ENCODE measurements at regions not wholly inside any gene's neighbourhood (a gene's known extent, or its start where the extent isn't known, plus 50 kb on each side); places are given as distances from the start of the nearest gene placed in this dataset.

DNA sequence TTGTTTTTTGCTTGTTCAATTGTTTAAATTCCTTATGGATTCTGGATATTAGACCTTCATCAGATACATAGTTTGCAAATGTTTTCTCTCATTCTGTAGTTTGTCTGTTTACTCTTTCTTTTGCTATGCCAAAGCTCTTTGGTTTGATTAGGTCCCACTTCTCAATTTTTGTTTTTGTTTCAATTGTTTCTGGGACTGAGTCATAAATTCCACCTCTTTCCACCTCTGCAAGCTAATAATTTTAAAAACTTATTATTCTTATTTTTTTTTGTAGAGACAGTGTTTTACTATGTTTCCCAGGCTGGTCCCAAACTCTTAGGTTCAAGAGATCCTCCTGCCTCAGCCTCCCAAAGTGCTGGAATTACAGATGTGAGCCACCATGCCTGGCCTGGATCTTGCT, 226.8 kb upstream of the GPRIN3 start:
- TF ChIP-seq CTCF (IDR thresholded peaks at IDR 0.05; ENCODE audit: insufficient read depth, low read length, missing control alignments), result no peak
- ChIA-PET CTCF (no interaction called here), POLR2A (no interaction called here)
- no peak overlapping the region for H3K4me3 ChIP-seq (ENCODE audit: low read depth, low read length)
- no peak for DNase-seq (ENCODE audit: low read depth, low spot score)

DNA sequence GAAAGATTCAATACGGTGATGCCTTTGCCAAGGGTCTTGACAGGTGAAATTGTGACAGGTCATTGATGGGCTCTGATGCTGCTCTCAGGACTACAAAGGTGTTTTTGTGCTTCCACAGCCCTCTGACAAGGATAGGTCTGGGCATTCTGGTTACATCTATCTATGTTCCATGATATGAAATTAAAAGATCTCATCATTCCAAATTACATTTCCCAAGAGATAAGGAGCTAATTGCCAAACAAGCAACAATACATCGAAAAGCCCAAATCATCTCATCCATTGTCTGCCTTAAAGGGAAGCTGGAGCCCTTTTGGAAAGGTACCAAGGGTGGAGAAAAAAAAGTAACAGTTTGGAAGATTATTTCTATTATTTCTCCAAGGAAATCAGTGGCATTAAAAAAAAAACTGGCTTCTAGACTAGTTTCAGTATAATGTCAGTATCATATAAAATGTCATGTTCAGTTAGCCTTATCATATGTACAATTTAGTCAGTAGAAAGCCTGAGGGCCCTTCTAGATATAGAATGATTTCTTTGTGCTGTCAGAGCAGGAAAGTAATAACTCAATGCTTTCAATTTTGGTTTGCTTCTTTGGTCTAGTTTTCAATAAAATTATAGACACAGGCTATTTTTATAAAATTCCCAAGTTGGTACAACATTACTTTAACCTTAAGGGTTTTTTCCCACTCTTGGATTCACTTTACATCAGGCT, 224.5 kb upstream of the GPRIN3 start:
- CTCF ChIA-PET, result no interaction called here
- no peak overlapping the region for H3K4me3 ChIP-seq (ENCODE audit: low read depth, low read length)
- POLR2A ChIA-PET, result no interaction called here
- DNase-seq (ENCODE audit: low read depth, low spot score), result no peak
- no peak for TF ChIP-seq CTCF (IDR thresholded peaks at IDR 0.05; ENCODE audit: insufficient read depth, low read length, missing control alignments)

GRCh38 chr4:89528526-89529133, 221.0 kb upstream of the GPRIN3 start:
- TF ChIP-seq CTCF (IDR thresholded peaks at IDR 0.05; ENCODE audit: insufficient read depth, low read length, missing control alignments), result no peak
- POLR2A ChIA-PET, result no interaction called here
- DNase-seq (ENCODE audit: low read depth, low spot score), result no peak
- no peak overlapping the region for H3K4me3 ChIP-seq (ENCODE audit: low read depth, low read length)
- CTCF ChIA-PET, result no interaction called here

DNA sequence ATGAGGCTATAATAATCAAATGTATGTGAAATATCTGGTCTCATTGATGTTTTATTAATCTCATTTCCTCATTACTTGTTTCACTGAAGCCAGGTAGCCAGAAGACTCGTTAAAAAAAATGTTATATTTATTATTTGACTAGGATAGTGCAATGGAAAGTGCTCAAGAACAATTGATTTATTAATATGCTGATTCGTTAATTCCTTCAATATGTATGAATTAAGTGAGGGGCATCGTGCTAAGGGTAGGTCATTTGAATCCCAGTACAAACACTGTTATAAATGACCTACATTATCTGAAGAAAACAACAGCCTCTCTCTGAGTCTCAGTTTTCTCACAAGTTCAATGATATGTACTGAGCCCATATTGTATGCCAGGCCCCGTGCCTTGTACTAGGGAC, 214.2 kb upstream of the GPRIN3 start:
- POLR2A ChIA-PET, result no interaction called here
- no peak overlapping the region for H3K4me3 ChIP-seq (ENCODE audit: low read depth, low read length)
- no peak for DNase-seq (ENCODE audit: low read depth, low spot score)
- no peak for TF ChIP-seq CTCF (IDR thresholded peaks at IDR 0.05; ENCODE audit: insufficient read depth, low read length, missing control alignments)
- CTCF ChIA-PET, result interaction anchor here (1.5 kb wide), 1 partner anchor 19 kb away, joined by 3 read pairs; no protein-coding TSS in a partner anchor

- no peak for DNase-seq (ENCODE audit: low read depth, low spot score)
- H3K4me3 ChIP-seq (ENCODE audit: low read depth, low read length), result no peak overlapping the region
- ChIA-PET CTCF (no interaction called here), POLR2A (no interaction called here)
- no peak for TF ChIP-seq CTCF (IDR thresholded peaks at IDR 0.05; ENCODE audit: insufficient read depth, low read length, missing control alignments)
Measured at GRCh38 chr4:89519771-89520320, 212.2 kb upstream of the GPRIN3 start.

- no peak for DNase-seq (ENCODE audit: low read depth, low spot score)
- POLR2A ChIA-PET, result no interaction called here
- CTCF ChIA-PET, result no interaction called here
- no peak for TF ChIP-seq CTCF (IDR thresholded peaks at IDR 0.05; ENCODE audit: insufficient read depth, low read length, missing control alignments)
- H3K4me3 ChIP-seq (ENCODE audit: low read depth, low read length), result no peak overlapping the region
Measured at GRCh38 chr4:89518259-89518658, 210.7 kb upstream of the GPRIN3 start.

Measured in AG04449 (cell line).